HG03135 (cell line): ENCODE measurements at regions not wholly inside any gene's neighbourhood (a gene's known extent, or its start where the extent isn't known, plus 50 kb on each side); places are given as distances from the start of the nearest gene placed in this dataset.
"Not testable (repeated sequence)": the region's sequence is repeated elsewhere in the genome, so short reads cannot be mapped to it uniquely, and the experiment has no call there.

Source experiments
- ATAC-seq: cut with Tn5 transposase; IDR thresholded peaks from one replicate; pipeline ENCODE4 v1.9.1; 2021; ENCODE audit warnings: mild to moderate bottlenecking, moderate library complexity; ENCODE audit not compliant: unreplicated experiment

- no peak for ATAC-seq
Observed at GRCh38 chr11:42906226-42906625, 405.6 kb upstream of the API5 start.

GRCh38 chr11:42913731-42914130 is 398.1 kb upstream of the API5 start:
- ATAC-seq, result no peak

GRCh38 chr11:42923651-42924050 is 388.1 kb upstream of the API5 start:
- ATAC-seq, result no peak

GRCh38 chr11:42925916-42926315 is 385.9 kb upstream of the API5 start:
- no peak for ATAC-seq

GRCh38 chr11:42947405-42947804 is 364.4 kb upstream of the API5 start:
- no peak for ATAC-seq

- ATAC-seq, result not testable (repeated sequence)
Observed at GRCh38 chr11:42949738-42950376, 361.9 kb upstream of the API5 start.

GRCh38 chr11:42951266-42951665 is 360.5 kb upstream of the API5 start:
- no peak for ATAC-seq

GRCh38 chr11:42957831-42958230 is 354.0 kb upstream of the API5 start:
- no peak for ATAC-seq

GRCh38 chr11:42958635-42959034 is 353.2 kb upstream of the API5 start:
- ATAC-seq, result no peak

- ATAC-seq, result no peak
Observed at GRCh38 chr11:42960521-42961088, 351.2 kb upstream of the API5 start.

- ATAC-seq, result no peak
Observed at GRCh38 chr11:42967653-42968052, 344.1 kb upstream of the API5 start.

- no peak for ATAC-seq
Observed at GRCh38 chr11:42972741-42973140, 339.1 kb upstream of the API5 start.

- ATAC-seq, result no peak
Observed at GRCh38 chr11:42974510-42975179, 337.2 kb upstream of the API5 start.

- ATAC-seq, result no peak
Observed at GRCh38 chr11:42975180-42975529, 336.6 kb upstream of the API5 start.

- no peak for ATAC-seq
Observed at GRCh38 chr11:42976636-42977217, 335.1 kb upstream of the API5 start.

GRCh38 chr11:42992594-42992993 is 319.2 kb upstream of the API5 start:
- ATAC-seq, result no peak

- ATAC-seq, result no peak
Observed at GRCh38 chr11:42996421-42997307, 315.1 kb upstream of the API5 start.

- ATAC-seq, result not testable (repeated sequence)
Observed at GRCh38 chr11:43004879-43005278, 306.9 kb upstream of the API5 start.

- no peak for ATAC-seq
Observed at GRCh38 chr11:43010042-43010441, 301.8 kb upstream of the API5 start.

GRCh38 chr11:43012606-43013005 is 299.2 kb upstream of the API5 start:
- ATAC-seq, result no peak

GRCh38 chr11:43021466-43021865 is 290.3 kb upstream of the API5 start:
- ATAC-seq, result no peak
